ENCODE measurements at regions not wholly inside any gene's neighbourhood (a gene's known extent, or its start where the extent isn't known, plus 50 kb on each side); places are given as distances from the start of the nearest gene placed in this dataset.
"Not testable (repeated sequence)": the region's sequence is repeated elsewhere in the genome, so short reads cannot be mapped to it uniquely, and the experiment has no call there.

- no peak for DNase-seq (ENCODE audit: low spot score in 2 of 2, unreplicated experiment in 2 of 2)
- Mint-ChIP-seq H3K4me3 (no peak overlapping the region), H3K4me1 (peaks cover 18% of the 10 kb centered on the region), H3K27me3 (ENCODE audit: low read depth) (no peaks in the 10 kb centered on the region), H3K36me3 (peaks cover 3% of the 10 kb centered on the region), H3K9me3 (peaks cover 10% of the 10 kb centered on the region), H3K27ac (no peak overlapping the region)
- no peak for TF ChIP-seq CTCF (IDR thresholded peaks at IDR 0.05; ENCODE audit: unreplicated experiment)
Observed at GRCh38 chr4:20019310-20020015, 232.2 kb upstream of the SLIT2 start.

- DNase-seq (ENCODE audit: low spot score in 2 of 2, unreplicated experiment in 2 of 2) = no peak
- Mint-ChIP-seq H3K27ac (peak overlapping the region; percentile 36), H3K4me1 (peaks cover 18% of the 10 kb centered on the region), H3K4me3 (no peak overlapping the region), H3K36me3 (no peaks in the 10 kb centered on the region), H3K9me3 (no peaks in the 10 kb centered on the region), H3K27me3 (ENCODE audit: low read depth) (no peaks in the 10 kb centered on the region)
- no peak for TF ChIP-seq CTCF (IDR thresholded peaks at IDR 0.05; ENCODE audit: unreplicated experiment)
Observed at GRCh38 chr4:20017777-20018115, 234.0 kb upstream of the SLIT2 start.

GRCh38 chr4:20017070-20017776, 234.5 kb upstream of the SLIT2 start:
- H3K36me3 Mint-ChIP-seq = no peaks in the 10 kb centered on the region
- no peak for TF ChIP-seq CTCF (IDR thresholded peaks at IDR 0.05; ENCODE audit: unreplicated experiment)
- DNase-seq (ENCODE audit: low spot score in 2 of 2, unreplicated experiment in 2 of 2) = no peak
- peak overlapping the region; percentile 28 for H3K27ac Mint-ChIP-seq
- no peaks in the 10 kb centered on the region for H3K27me3 Mint-ChIP-seq (ENCODE audit: low read depth)
- peaks cover 18% of the 10 kb centered on the region for H3K4me1 Mint-ChIP-seq
- no peak overlapping the region for H3K4me3 Mint-ChIP-seq
- no peaks in the 10 kb centered on the region for H3K9me3 Mint-ChIP-seq

GRCh38 chr4:20015636-20016224, 236.0 kb upstream of the SLIT2 start:
- Mint-ChIP-seq H3K36me3 (no peaks in the 10 kb centered on the region), H3K27me3 (ENCODE audit: low read depth) (no peaks in the 10 kb centered on the region), H3K4me1 (peaks cover 18% of the 10 kb centered on the region), H3K27ac (no peak overlapping the region), H3K9me3 (no peaks in the 10 kb centered on the region), H3K4me3 (no peak overlapping the region)
- DNase-seq (ENCODE audit: low spot score in 2 of 2, unreplicated experiment in 2 of 2) = no peak
- no peak for TF ChIP-seq CTCF (IDR thresholded peaks at IDR 0.05; ENCODE audit: unreplicated experiment)

GRCh38 chr4:20003836-20004558, 247.7 kb upstream of the SLIT2 start:
- H3K9me3 Mint-ChIP-seq; H3K36me3 Mint-ChIP-seq; DNase-seq (ENCODE audit: low spot score in 2 of 2, unreplicated experiment in 2 of 2); H3K4me3 Mint-ChIP-seq; H3K27me3 Mint-ChIP-seq (ENCODE audit: low read depth); H3K27ac Mint-ChIP-seq: not testable (repeated sequence)
- H3K4me1 Mint-ChIP-seq = peaks cover 18% of the 10 kb centered on the region
